GM21529 (cell line): ENCODE measurements at regions not wholly inside any gene's neighbourhood (a gene's known extent, or its start where the extent isn't known, plus 50 kb on each side); places are given as distances from the start of the nearest gene placed in this dataset.

ENCODE experiments used
- ATAC-seq: cut with Tn5 transposase; IDR thresholded peaks from one replicate; pipeline ENCODE4 v1.9.1; 2021; ENCODE audit not compliant: unreplicated experiment

DNA sequence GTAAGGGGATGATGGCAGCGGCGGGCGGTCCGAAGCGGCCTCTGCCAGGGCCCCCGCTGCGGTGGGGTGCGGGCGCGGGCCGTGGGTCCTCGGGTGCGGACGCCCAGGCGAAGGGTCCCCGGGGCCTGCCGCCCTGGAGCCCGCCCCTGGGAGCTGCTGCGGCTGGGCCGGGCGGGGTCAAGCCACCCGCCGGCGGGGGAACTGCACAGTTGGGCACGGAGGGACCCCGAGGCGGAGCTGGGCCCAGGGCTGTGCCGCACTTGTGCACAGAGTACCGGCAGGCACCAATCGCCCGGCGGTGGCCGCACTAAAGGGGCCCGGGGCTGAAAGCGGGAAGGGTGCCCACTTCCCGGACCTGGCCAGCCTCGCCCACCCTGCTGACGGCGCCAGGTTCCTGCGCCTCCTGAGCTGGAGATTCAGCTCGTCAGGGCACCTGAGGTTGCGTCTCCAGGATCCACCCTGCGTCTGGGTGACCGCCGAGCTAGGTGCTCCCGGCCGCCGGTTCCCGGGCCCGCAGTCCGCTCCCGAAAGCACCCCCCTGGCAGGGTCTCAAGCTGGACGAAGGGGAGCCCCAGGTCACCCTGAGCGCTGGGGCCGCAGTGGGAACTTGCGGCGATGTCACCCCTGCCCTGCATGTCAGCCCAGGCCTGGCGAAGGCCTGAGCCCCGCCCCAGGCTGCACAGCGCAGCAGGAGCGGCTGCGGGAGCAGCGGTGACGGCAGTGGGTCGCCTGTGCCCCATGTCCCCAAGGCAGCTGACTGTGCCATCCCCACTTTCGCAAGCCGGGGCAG is 56.7 kb upstream of the ETV3 start:
- ATAC-seq: no peak

DNA sequence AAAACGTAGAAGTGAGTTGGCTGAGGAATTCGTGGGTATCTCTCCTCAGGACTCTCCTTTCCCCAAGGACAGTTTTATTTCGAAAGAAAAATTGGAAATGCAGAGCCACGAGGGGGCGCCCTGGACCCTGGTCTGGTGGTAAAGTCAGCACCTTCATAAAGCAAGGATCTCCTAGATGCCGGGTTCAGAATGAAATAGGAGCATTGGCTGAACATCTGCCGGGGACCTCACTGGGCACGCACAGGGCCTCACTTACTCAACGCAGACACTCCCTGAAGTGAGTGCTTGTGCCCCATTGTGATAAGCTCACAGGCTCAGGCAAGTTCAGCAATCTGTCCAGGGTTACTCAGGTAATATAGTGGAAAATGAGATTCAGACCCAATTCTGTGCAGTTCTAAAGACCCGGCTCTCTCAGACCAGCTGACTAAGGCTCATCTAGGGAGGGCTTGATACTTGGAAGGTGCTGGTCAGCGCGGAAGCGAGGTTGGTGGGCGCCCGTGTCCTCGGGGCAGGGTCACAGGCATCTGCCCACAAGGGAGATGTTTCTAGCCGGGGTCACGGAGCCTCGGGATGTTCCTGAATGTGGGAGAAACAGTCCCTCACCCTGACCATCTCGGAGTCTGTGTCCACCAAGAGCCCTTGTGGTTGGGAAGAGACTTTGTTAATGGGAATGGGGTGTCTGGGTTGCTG is 55.7 kb upstream of the ETV3 start:
- no peak for ATAC-seq

DNA sequence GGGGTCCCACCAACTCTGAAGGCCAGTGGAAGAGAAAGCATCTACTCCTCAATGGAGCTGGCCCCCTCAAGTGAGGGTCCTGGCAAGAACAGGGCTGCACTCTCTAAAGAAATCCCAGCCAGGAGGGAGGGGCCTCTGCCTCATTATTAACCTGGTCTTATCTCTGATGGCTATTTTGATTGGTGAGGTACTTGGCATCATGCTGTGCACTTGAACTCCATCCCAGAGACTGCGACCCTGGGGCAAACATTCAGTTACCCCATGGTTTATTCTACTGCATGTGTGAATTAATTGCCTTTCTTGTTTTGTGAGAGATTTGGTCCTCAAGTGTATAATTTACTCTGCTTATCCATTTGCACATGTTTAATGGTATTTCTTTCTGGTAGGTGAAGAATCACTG is 55.0 kb upstream of the ETV3 start:
- ATAC-seq: no peak

DNA sequence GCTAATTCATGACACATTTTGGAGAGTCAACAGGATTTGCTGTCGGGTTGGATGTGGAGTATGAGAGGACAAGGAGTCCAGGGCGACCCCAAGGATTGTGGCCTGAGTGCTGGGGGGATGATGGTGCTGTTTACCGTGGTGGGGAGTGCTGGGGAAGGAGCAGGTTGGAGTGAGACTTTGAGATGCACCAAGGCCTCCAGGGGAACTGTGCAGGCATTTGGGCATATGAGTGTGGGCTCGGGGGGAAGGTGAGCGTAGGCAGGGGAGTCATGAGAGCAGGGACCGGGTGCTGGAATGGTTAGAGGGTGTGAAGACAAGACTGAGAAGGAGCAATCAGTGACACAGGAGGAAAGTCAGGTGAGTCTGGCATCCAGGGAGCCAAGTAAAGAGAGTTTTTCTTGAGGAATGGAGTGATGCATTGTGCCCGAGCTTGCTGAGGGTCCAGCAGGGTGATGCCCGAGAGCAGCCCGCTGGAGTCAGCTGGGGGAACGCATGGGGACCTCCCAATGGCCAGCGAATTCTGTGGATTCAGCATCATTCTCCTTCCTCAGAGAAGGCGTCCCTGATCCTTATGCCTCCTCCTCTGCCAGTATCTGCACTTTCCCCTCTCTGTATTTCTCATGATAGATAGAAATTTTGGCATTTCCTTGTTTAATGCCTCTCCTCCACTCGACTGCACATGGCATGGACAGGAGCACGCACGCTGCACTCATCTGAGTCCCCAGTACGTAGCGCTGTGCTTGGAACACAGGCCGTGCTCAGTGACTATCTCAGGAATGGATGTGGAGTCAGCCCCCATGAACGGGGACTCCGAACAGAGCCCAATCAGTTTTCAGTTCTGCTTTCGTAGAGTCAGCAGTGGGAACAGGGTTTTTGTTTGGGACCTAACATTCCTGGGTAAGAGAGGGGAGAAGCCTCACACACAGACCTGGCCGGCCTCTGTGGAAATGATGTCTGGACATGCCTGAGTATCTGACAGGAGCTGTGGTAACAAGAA is 52.1 kb upstream of the ETV3 start:
- no peak for ATAC-seq

DNA sequence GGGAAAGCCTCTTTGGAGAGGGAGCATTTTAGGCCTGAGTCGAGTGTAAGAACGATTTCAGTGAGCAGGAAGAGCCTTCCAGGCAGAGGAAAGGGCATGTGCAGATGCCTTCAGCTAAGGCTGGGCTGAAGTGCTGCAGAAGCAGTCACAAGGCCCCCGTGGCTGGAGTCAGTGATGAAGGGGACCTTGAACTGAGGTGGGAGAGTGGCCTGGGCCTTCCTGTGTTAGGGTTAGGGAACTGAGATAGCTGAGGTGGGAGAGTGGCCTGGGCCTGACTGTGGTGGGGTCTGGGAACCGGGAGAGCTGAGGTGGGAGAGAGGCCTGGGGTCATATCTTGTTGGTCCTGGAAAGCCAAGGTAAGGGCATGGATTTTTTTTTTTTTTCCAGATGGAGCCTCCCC is 50.9 kb upstream of the ETV3 start:
- no peak for ATAC-seq
